GM12878 (cell line): ENCODE measurements at regions not wholly inside any gene's neighbourhood (a gene's known extent, or its start where the extent isn't known, plus 50 kb on each side); places are given as distances from the start of the nearest gene placed in this dataset.

Experiments
- ATAC-seq: fragments of 200-7000 bp; cut with Tn5 transposase; 3 replicates; pipeline ENCODE4 v1.9.1; 2020; ENCODE audit warnings: mild to moderate bottlenecking, moderate library complexity
- BruUV-seq: library from RNA; stranded (reverse); fragments of 400-500 nt; replicated peaks from 2 replicates; lab custom pipeline; 2021; lab: Mats Ljungman, UMichigan
- CTCF ChIA-PET: fragments of 300-600 bp; sonication (Branson Sonifier 250); formaldehyde crosslinking; extraction: SDS; loops from one replicate; lab custom pipeline; 2021; ENCODE audit warnings: inconsistent platforms; lab: Yijun Ruan, JAX
- POLR2A ChIA-PET: fragments of 350-600 bp; formaldehyde crosslinking; extraction: SDS; loops from one replicate; lab custom pipeline; 2021; ENCODE audit warnings: inconsistent platforms; lab: Charles Lee
- RAD21 ChIA-PET: fragments of 300-600 bp; sonication (Branson Sonifier 250); formaldehyde crosslinking; loops from one replicate; lab custom pipeline; 2023; ENCODE audit warnings: antibody characterized with exemption; ENCODE audit not compliant: unreplicated experiment; lab: Charles Lee
- SMC1A ChIA-PET: fragments of 300-600 bp; sonication (Branson Sonifier 250); formaldehyde crosslinking; loops from one replicate; lab custom pipeline; 2023; ENCODE audit not compliant: unreplicated experiment, uncharacterized antibody; lab: Charles Lee
- DNase-seq: peaks from one replicate; pipeline ENCODE4 v3.0.0-alpha.2; 2011; ENCODE audit warnings: low read depth, low spot score
- FAIRE-seq: peaks from 3 replicates; lab custom pipeline; 2011; peaks lifted over from hg19 to GRCh38; lab: Jason Lieb, UNC
- H2AFZ ChIP-seq: 2 replicates; pipeline ENCODE4 v1.6.0; 2011; ENCODE audit warnings: low read depth, low read length, control low read depth; ENCODE audit not compliant: control insufficient read depth
- H3K27ac ChIP-seq: 2 replicates; pipeline ENCODE4 v1.5.1; 2011; ENCODE audit warnings: control low read depth; ENCODE audit not compliant: control insufficient read depth, insufficient read depth
- H3K27me3 ChIP-seq, 2 experiments: replicated peaks in 1 of 2; 2 replicates each; pipeline versions ENCODE4 v1.6.0 to v1.6.1; 2011; ENCODE audit warnings: low read length in 1 of 2; ENCODE audit not compliant: control insufficient read depth in 2 of 2, insufficient read depth in 2 of 2
- H3K36me3 ChIP-seq, 2 experiments: 2 replicates each; pipeline ENCODE4 v1.5.1; 2011; ENCODE audit warnings: low read length in 1 of 2; ENCODE audit not compliant: control insufficient read depth in 2 of 2, insufficient read depth in 2 of 2
- H3K4me1 ChIP-seq: 2 replicates; pipeline ENCODE4 v1.6.1; 2011; ENCODE audit warnings: mild to moderate bottlenecking, low read length, moderate library complexity, mixed read lengths; ENCODE audit not compliant: control insufficient read depth, insufficient read depth
- H3K4me2 ChIP-seq: 2 replicates; pipeline ENCODE4 v1.6.0; 2011; ENCODE audit warnings: control low read depth; ENCODE audit not compliant: control insufficient read depth, insufficient read depth
- H3K4me3 ChIP-seq: fragments of 200-600 bp; sonication (generic); 2 replicates; pipeline ENCODE4 v1.5.1; 2016
- H3K79me2 ChIP-seq: 2 replicates; pipeline ENCODE4 v1.6.0; 2011; ENCODE audit warnings: low read length; ENCODE audit not compliant: control insufficient read depth, insufficient read depth
- H3K9ac ChIP-seq: 2 replicates; pipeline ENCODE4 v1.8.0; 2011; ENCODE audit warnings: low read length, control low read depth, mixed read lengths; ENCODE audit not compliant: control insufficient read depth, insufficient read depth
- H3K9me3 ChIP-seq: replicated peaks from 3 replicates; pipeline ENCODE4 v1.5.1; 2011; ENCODE audit warnings: mild to moderate bottlenecking, low read length; ENCODE audit not compliant: control insufficient read depth, insufficient read depth
- H4K20me1 ChIP-seq: 2 replicates; pipeline ENCODE4 v1.6.0; 2011; ENCODE audit not compliant: control insufficient read depth, insufficient read depth
- ASH2L ChIP-seq: fragments of 300-600, 200-600 bp; sonication (generic); IDR thresholded peaks from 2 replicates; pipeline ENCODE4 v1.6.1; 2017; ENCODE audit warnings: low read depth, mild to moderate bottlenecking, borderline replicate concordance
- BMI1 ChIP-seq: fragments of 450-650 bp; IDR thresholded peaks from 2 replicates; pipeline ENCODE4 v1.6.1; 2016; ENCODE audit warnings: mild to moderate bottlenecking, moderate library complexity, borderline replicate concordance
- ETV6 ChIP-seq, 2 experiments: fragments of 450-650 bp in 1 of 2; IDR thresholded peaks in 1 of 2; conservative IDR thresholded peaks in 1 of 2; 2 replicates each; pipeline ENCODE4 v1.6.1; 2014; ENCODE audit warnings: antibody characterized with exemption in 1 of 2, borderline replicate concordance in 1 of 2, low read depth in 1 of 2, mild to moderate bottlenecking in 1 of 2, moderate library complexity in 1 of 2
- IKZF1 ChIP-seq: fragments of 450-650 bp; conservative IDR thresholded peaks from 2 replicates; pipeline ENCODE4 v1.6.1; 2017; ENCODE audit warnings: antibody characterized with exemption, mild to moderate bottlenecking
- KAT2A ChIP-seq: conservative IDR thresholded peaks from 2 replicates; pipeline ENCODE4 v1.6.1; 2011; ENCODE audit warnings: low read depth, low read length; ENCODE audit not compliant: control insufficient read depth
- MTA2 ChIP-seq: fragments of 450-650 bp; IDR thresholded peaks from 2 replicates; pipeline ENCODE4 v1.6.1; 2016; ENCODE audit warnings: low read depth, mild to moderate bottlenecking, moderate library complexity
- RAD51 ChIP-seq: fragments of 450-650 bp; IDR thresholded peaks from 2 replicates; pipeline ENCODE4 v1.6.1; 2016; ENCODE audit warnings: moderate library complexity, mild to moderate bottlenecking, inconsistent platforms
- RELB ChIP-seq: fragments of 450-650 bp; IDR thresholded peaks from 2 replicates; pipeline ENCODE4 v1.6.1; 2017; ENCODE audit warnings: low read depth, mild to moderate bottlenecking, moderate library complexity
- RFX5 ChIP-seq: IDR thresholded peaks from 2 replicates; pipeline ENCODE4 v1.6.1; 2011; ENCODE audit warnings: low read depth, low read length, improper control_type of control experiment
- SMAD5 ChIP-seq: IDR thresholded peaks from 2 replicates; pipeline ENCODE4 v1.6.1; 2016; ENCODE audit warnings: antibody characterized with exemption, low read depth
- SREBF1 ChIP-seq: IDR thresholded peaks from 2 replicates; pipeline ENCODE4 v1.6.1; 2012; ENCODE audit warnings: mild to moderate bottlenecking, low read length
- TAF1 ChIP-seq: IDR thresholded peaks from 2 replicates; pipeline ENCODE4 v1.6.1; 2011; ENCODE audit warnings: mild to moderate bottlenecking, low read depth, low read length, borderline replicate concordance
- ZNF207 ChIP-seq: fragments of 450-650 bp; IDR thresholded peaks from 2 replicates; pipeline ENCODE4 v1.6.1; 2014; ENCODE audit warnings: antibody characterized with exemption, mild to moderate bottlenecking, borderline replicate concordance
- WGBS: methylation state at CpG from one replicate; pipeline ENCODE4 v1.1.6; 2016; ENCODE audit warnings: low lambda C conversion rate; ENCODE audit not compliant: insufficient replicate concordance, insufficient coverage; ENCODE audit errors: missing lambda C conversion rate; 5-methylcytosine and 5-hydroxymethylcytosine counted together
- in situ Hi-C: fragments of 300-500 bp; cut with MboI; formaldehyde crosslinking; loops from 9 replicates; pipeline ENCODE4 v1.14.3; 2018; ENCODE audit warnings: mixed read lengths
- intact Hi-C: fragments of 100-400 bp; cut with micrococcal nuclease; formaldehyde crosslinking; loops from one replicate; pipeline ENCODE4 v1.14.2; 2022; ENCODE audit not compliant: unreplicated experiment
- TF ChIP-seq, protein P1 (sequence below): fragments of 450-650 bp; IDR thresholded peaks from 2 replicates; pipeline ENCODE4 v1.6.1; 2017; ENCODE audit warnings: mild to moderate bottlenecking, low read depth, inconsistent platforms; ENCODE audit not compliant: poor library complexity, severe bottlenecking
- TF ChIP-seq, protein P2 (sequence below): fragments of 450-650 bp; conservative IDR thresholded peaks from 2 replicates; pipeline ENCODE4 v1.6.1; 2017; ENCODE audit warnings: mild to moderate bottlenecking, moderate library complexity

DNA sequence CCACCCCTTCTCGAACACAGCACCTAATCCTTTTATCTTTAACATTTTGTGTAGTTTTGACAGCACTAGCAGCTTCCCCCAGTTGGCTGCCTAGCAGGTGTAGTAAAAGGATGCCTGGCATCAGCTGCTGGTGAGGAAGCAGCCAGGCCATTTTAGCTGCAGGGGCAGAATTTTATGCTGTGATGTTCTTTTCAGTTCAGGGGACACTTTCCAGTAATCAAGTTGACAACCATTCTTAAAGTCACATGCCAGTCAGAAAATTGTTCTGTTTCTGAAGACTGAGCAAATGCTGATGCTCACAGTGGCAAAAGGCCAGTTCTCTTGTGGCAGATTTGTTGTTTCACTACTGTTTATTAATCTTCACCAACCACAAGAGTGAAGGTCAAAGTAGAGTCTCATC, 570.8 kb downstream of the CCDC85A start:
- BruUV-seq = no TSS peak
- intact Hi-C loops (no loop called here), in situ Hi-C loops (no loop called here)
- no peaks in the 10 kb centered on the region for H3K36me3 ChIP-seq
- POLR2A ChIA-PET = no interaction called here
- RAD21 ChIA-PET = no interaction called here
- CTCF ChIA-PET = no interaction called here
- no peaks in the 10 kb centered on the region for H3K9me3 ChIP-seq
- SMC1A ChIA-PET = no interaction called here
- ATAC-seq (no peak), FAIRE-seq (no peak), DNase-seq (no peak)
- no peak overlapping the region for H3K4me3 ChIP-seq
- TF ChIP-seq, protein P1, sequence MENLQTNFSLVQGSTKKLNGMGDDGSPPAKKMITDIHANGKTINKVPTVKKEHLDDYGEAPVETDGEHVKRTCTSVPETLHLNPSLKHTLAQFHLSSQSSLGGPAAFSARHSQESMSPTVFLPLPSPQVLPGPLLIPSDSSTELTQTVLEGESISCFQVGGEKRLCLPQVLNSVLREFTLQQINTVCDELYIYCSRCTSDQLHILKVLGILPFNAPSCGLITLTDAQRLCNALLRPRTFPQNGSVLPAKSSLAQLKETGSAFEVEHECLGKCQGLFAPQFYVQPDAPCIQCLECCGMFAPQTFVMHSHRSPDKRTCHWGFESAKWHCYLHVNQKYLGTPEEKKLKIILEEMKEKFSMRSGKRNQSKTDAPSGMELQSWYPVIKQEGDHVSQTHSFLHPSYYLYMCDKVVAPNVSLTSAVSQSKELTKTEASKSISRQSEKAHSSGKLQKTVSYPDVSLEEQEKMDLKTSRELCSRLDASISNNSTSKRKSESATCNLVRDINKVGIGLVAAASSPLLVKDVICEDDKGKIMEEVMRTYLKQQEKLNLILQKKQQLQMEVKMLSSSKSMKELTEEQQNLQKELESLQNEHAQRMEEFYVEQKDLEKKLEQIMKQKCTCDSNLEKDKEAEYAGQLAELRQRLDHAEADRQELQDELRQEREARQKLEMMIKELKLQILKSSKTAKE = no peak
- no peak for TF ChIP-seq TAF1
- no peak for TF ChIP-seq RAD51
- TF ChIP-seq ASH2L = no peak
- TF ChIP-seq SMAD5 = no peak
- no peak for TF ChIP-seq KAT2A
- no peak for TF ChIP-seq MTA2
- TF ChIP-seq RFX5 = no peak
- no peak for TF ChIP-seq RELB
- no peak for TF ChIP-seq ETV6 (conservative IDR thresholded peaks at IDR 0.05 in 1 of 2, IDR thresholded peaks at IDR 0.05 in 1 of 2; ENCODE audit: borderline replicate concordance in 1 of 2, low read depth in 1 of 2)
- TF ChIP-seq IKZF1 = no peak
- TF ChIP-seq, protein P2, sequence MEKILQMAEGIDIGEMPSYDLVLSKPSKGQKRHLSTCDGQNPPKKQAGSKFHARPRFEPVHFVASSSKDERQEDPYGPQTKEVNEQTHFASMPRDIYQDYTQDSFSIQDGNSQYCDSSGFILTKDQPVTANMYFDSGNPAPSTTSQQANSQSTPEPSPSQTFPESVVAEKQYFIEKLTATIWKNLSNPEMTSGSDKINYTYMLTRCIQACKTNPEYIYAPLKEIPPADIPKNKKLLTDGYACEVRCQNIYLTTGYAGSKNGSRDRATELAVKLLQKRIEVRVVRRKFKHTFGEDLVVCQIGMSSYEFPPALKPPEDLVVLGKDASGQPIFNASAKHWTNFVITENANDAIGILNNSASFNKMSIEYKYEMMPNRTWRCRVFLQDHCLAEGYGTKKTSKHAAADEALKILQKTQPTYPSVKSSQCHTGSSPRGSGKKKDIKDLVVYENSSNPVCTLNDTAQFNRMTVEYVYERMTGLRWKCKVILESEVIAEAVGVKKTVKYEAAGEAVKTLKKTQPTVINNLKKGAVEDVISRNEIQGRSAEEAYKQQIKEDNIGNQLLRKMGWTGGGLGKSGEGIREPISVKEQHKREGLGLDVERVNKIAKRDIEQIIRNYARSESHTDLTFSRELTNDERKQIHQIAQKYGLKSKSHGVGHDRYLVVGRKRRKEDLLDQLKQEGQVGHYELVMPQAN = no peak
- no peak for TF ChIP-seq ZNF207
- no peak for TF ChIP-seq SREBF1
- no peak for TF ChIP-seq BMI1
- no peak overlapping the region for H3K4me2 ChIP-seq
- WGBS = 0% methylated on average over 1 of the region's 1 CpG
- no peaks in the 10 kb centered on the region for H3K79me2 ChIP-seq
- H4K20me1 ChIP-seq = no peaks in the 10 kb centered on the region
- no peak overlapping the region for H3K9ac ChIP-seq
- no peaks in the 10 kb centered on the region for H3K27me3 ChIP-seq
- H3K27ac ChIP-seq = no peak overlapping the region
- H2AFZ ChIP-seq = no peak overlapping the region
- H3K4me1 ChIP-seq = no peaks in the 10 kb centered on the region
